ENCODE measurements at regions not wholly inside any gene's neighbourhood (a gene's known extent, or its start where the extent isn't known, plus 50 kb on each side); places are given as distances from the start of the nearest gene placed in this dataset.

- H3K36me3 ChIP-seq, result no peaks in the 10 kb centered on the region
- H3K27me3 ChIP-seq, result no peaks in the 10 kb centered on the region
- no peak for TF ChIP-seq POLR2A (IDR thresholded peaks at IDR 0.05)
- no peak for TF ChIP-seq POLR2AphosphoS5 (IDR thresholded peaks at IDR 0.05)
- no peak for TF ChIP-seq CTCF (IDR thresholded peaks at IDR 0.05)
- no peak for TF ChIP-seq EP300 (IDR thresholded peaks at IDR 0.05)
- no peaks in the 10 kb centered on the region for H3K4me1 ChIP-seq
- no peak overlapping the region for H3K27ac ChIP-seq
- WGBS, 5 donors, result 23 to 42% (median 30%) methylated on average over 2 of the region's 2 CpGs
- intact Hi-C loops (cut with DNase I; ENCODE audit: low total_unique reads), result no loop called here
- no peak for DNase-seq
- no peaks in the 10 kb centered on the region for H3K9me3 ChIP-seq
- H3K4me3 ChIP-seq, result no peak overlapping the region
These were observed 596.1 kb upstream of the NRSN1 start for GRCh38 chr6:23529902-23530301.

GRCh38 chr6:23531666-23532065 lies 594.3 kb upstream of the NRSN1 start:
- Histone ChIP-seq H3K36me3 (no peaks in the 10 kb centered on the region), H3K4me3 (no peak overlapping the region), H3K27ac (no peak overlapping the region), H3K9me3 (no peaks in the 10 kb centered on the region), H3K27me3 (no peaks in the 10 kb centered on the region), H3K4me1 (no peaks in the 10 kb centered on the region)
- TF ChIP-seq POLR2A (IDR thresholded peaks at IDR 0.05) (no peak), EP300 (IDR thresholded peaks at IDR 0.05) (no peak), POLR2AphosphoS5 (IDR thresholded peaks at IDR 0.05) (no peak)
- WGBS, 5 donors, result 37 to 75% (median 71%) methylated on average over 2 of the region's 2 CpGs
- DNase-seq, result no peak
- intact Hi-C loops (cut with DNase I; ENCODE audit: low total_unique reads), result no loop called here

- Histone ChIP-seq H3K36me3 (no peaks in the 10 kb centered on the region), H3K27ac (no peak overlapping the region)
These were observed 593.8 kb upstream of the NRSN1 start for GRCh38 chr6:23532227-23532626.

GRCh38 chr6:23533311-23533710 lies 592.7 kb upstream of the NRSN1 start:
- Histone ChIP-seq H3K36me3 (no peaks in the 10 kb centered on the region), H3K27ac (no peak overlapping the region), H3K9me3 (no peaks in the 10 kb centered on the region), H3K4me1 (no peaks in the 10 kb centered on the region), H3K4me3 (no peak overlapping the region), H3K27me3 (no peaks in the 10 kb centered on the region)
- intact Hi-C loops (cut with DNase I; ENCODE audit: low total_unique reads), result no loop called here
- DNase-seq, result no peak
- WGBS, 5 donors, result 75 to 93% (median 86%) methylated on average over 2 of the region's 2 CpGs
- TF ChIP-seq POLR2A (IDR thresholded peaks at IDR 0.05) (no peak), CTCF (IDR thresholded peaks at IDR 0.05) (no peak), POLR2AphosphoS5 (IDR thresholded peaks at IDR 0.05) (no peak), EP300 (IDR thresholded peaks at IDR 0.05) (no peak)

More at GRCh38 chr6:23532227-23532626, 593.8 kb upstream of the NRSN1 start:
- H3K4me1 ChIP-seq, result no peaks in the 10 kb centered on the region
- no peaks in the 10 kb centered on the region for H3K9me3 ChIP-seq
- no peaks in the 10 kb centered on the region for H3K27me3 ChIP-seq
- H3K4me3 ChIP-seq, result no peak overlapping the region
- no peak for DNase-seq
- no peak for TF ChIP-seq POLR2A (IDR thresholded peaks at IDR 0.05)
- no peak for TF ChIP-seq POLR2AphosphoS5 (IDR thresholded peaks at IDR 0.05)
- no peak for TF ChIP-seq EP300 (IDR thresholded peaks at IDR 0.05)
- no peak for TF ChIP-seq CTCF (IDR thresholded peaks at IDR 0.05)
- intact Hi-C loops (cut with DNase I; ENCODE audit: low total_unique reads), result no loop called here

- Histone ChIP-seq H3K4me3 (no peak overlapping the region), H3K4me1 (no peaks in the 10 kb centered on the region), H3K9me3 (no peaks in the 10 kb centered on the region), H3K27me3 (no peaks in the 10 kb centered on the region), H3K27ac (no peak overlapping the region), H3K36me3 (no peaks in the 10 kb centered on the region)
- intact Hi-C loops (cut with DNase I; ENCODE audit: low total_unique reads), result no loop called here
- DNase-seq, result no peak
- WGBS, 5 donors, result 61 to 69% (median 67%) methylated on average over 7 of the region's 7 CpGs
- TF ChIP-seq CTCF (IDR thresholded peaks at IDR 0.05) (no peak), POLR2A (IDR thresholded peaks at IDR 0.05) (no peak), POLR2AphosphoS5 (IDR thresholded peaks at IDR 0.05) (no peak), EP300 (IDR thresholded peaks at IDR 0.05) (no peak)
These were observed 592.1 kb upstream of the NRSN1 start for GRCh38 chr6:23533944-23534343.

All from stomach (tissue), 8 donors.